OCI-LY3 (cell line): ENCODE measurements at regions not wholly inside any gene's neighbourhood (a gene's known extent, or its start where the extent isn't known, plus 50 kb on each side); places are given as distances from the start of the nearest gene placed in this dataset.

Experiments used
- CTCF ChIP-seq: fragments of 200-600, 300-600 bp; sonication (generic); IDR thresholded peaks from 2 replicates; pipeline ENCODE4 v1.5.1; 2014; ENCODE audit warnings: antibody characterized with exemption, low read length, low read depth
- EZH2phosphoT487 ChIP-seq: fragments of 200-600 bp; shearing (Covaris generic); IDR thresholded peaks from 2 replicates; pipeline ENCODE4 v1.6.1; 2018; ENCODE audit warnings: antibody characterized with exemption, mixed run types, low read depth

- TF ChIP-seq CTCF (no peak), EZH2phosphoT487 (no peak)
Measured at GRCh38 chr4:4609622-4610334, 67.9 kb upstream of the STX18 start.
